ENCODE measurements at regions not wholly inside any gene's neighbourhood (a gene's known extent, or its start where the extent isn't known, plus 50 kb on each side); places are given as distances from the start of the nearest gene placed in this dataset.

- TF ChIP-seq MEF2A (IDR thresholded peaks at IDR 0.05; ENCODE audit: borderline replicate concordance, low read depth) (no peak), NFIC (IDR thresholded peaks at IDR 0.05; ENCODE audit: borderline replicate concordance) (no peak), RFX5 (IDR thresholded peaks at IDR 0.05; ENCODE audit: low read length) (no peak), CTCF (IDR thresholded peaks at IDR 0.05) (no peak), FOXM1 (IDR thresholded peaks at IDR 0.05; ENCODE audit: low read depth) (no peak), SMC3 (IDR thresholded peaks at IDR 0.05; ENCODE audit: low read depth, low read length) (no peak), ZBTB33 (IDR thresholded peaks at IDR 0.05; ENCODE audit: borderline replicate concordance, low read depth) (no peak), POLR2AphosphoS5 (IDR thresholded peaks at IDR 0.05; ENCODE audit: low read depth, low read length) (no peak), REST (IDR thresholded peaks at IDR 0.05; ENCODE audit: low read depth, low read length) (no peak), JUND (IDR thresholded peaks at IDR 0.05) (no peak), PBX3 (IDR thresholded peaks at IDR 0.05) (no peak), IRF3 (IDR thresholded peaks at IDR 0.05; ENCODE audit: low read depth, low read length) (no peak), USF2 (IDR thresholded peaks at IDR 0.05; ENCODE audit: borderline replicate concordance, low read depth, low read length) (no peak), TEAD4 (IDR thresholded peaks at IDR 0.05; ENCODE audit: borderline replicate concordance, insufficient read depth) (no peak), USF1 (IDR thresholded peaks at IDR 0.05; ENCODE audit: borderline replicate concordance, low read depth) (no peak), ELF1 (IDR thresholded peaks at IDR 0.05) (no peak), RAD21 (IDR thresholded peaks at IDR 0.05; ENCODE audit: low read length) (no peak), MAX (IDR thresholded peaks at IDR 0.05; ENCODE audit: low read depth) (no peak)
- H3K9me3 ChIP-seq, result no peaks in the 10 kb centered on the region
- DNase-seq, result no peak
- H3K4me1 ChIP-seq (ENCODE audit: control insufficient read depth in 1 of 2, insufficient read depth in 2 of 2, low read depth in 1 of 2, low read length in 1 of 2), result peaks cover 0 to 5% of the 10 kb centered on the region in 2 experiments; a peak in 1 of 4 replicates
- H3K9me2 ChIP-seq, result no peaks in the 10 kb centered on the region
- H3K79me2 ChIP-seq (ENCODE audit: insufficient read depth), result no peaks in the 10 kb centered on the region
- no peaks in the 10 kb centered on the region for H3K36me3 ChIP-seq (replicated peaks in 1 of 2; ENCODE audit: control insufficient read depth in 1 of 2, insufficient read depth in 2 of 2, low read length in 1 of 2)
- H3K4me3 ChIP-seq (ENCODE audit: low read depth in 2 of 2, low read length in 1 of 2), result no peak overlapping the region
- no peak overlapping the region for H3K27ac ChIP-seq (ENCODE audit: low read depth in 2 of 2, low read length in 1 of 2)
- H4K20me1 ChIP-seq (ENCODE audit: insufficient read depth), result no peaks in the 10 kb centered on the region
- ChIA-PET POLR2A (no interaction called here), CTCF (interaction anchor here (0.6 kb wide), 1 partner anchor 1134 kb away, joined by 3 read pairs; no protein-coding TSS in a partner anchor)
- H3F3A ChIP-seq (replicated peaks; ENCODE audit: insufficient read depth), result no peaks in the 10 kb centered on the region
- no peak overlapping the region for H3K9ac ChIP-seq
- no peak overlapping the region for H3K4me2 ChIP-seq
- WGBS (ENCODE audit: low lambda C conversion rate), result 33% methylated on average over 2 of the region's 2 CpGs
- H3K27me3 ChIP-seq (ENCODE audit: insufficient read depth), result no peaks in the 10 kb centered on the region
- H2AFZ ChIP-seq (ENCODE audit: low read depth), result no peak overlapping the region
Measured at GRCh38 chr11:127674754-127675153, 674.2 kb upstream of the KIRREL3 start.

All from SK-N-SH (cell line).